Endodermal cell (in vitro differentiated cells): ENCODE measurements at regions not wholly inside any gene's neighbourhood (a gene's known extent, or its start where the extent isn't known, plus 50 kb on each side); places are given as distances from the start of the nearest gene placed in this dataset.

ENCODE experiments used
- DNase-seq: peaks from one replicate; pipeline ENCODE4 v3.0.0-alpha.2; 2017
- H3K27ac ChIP-seq: 2 replicates; pipeline ENCODE4 v1.5.1; 2013; ENCODE audit warnings: mild to moderate bottlenecking, low read depth, low read length, moderate library complexity
- H3K27me3 ChIP-seq: 2 replicates; pipeline ENCODE4 v1.6.1; 2013; ENCODE audit warnings: mild to moderate bottlenecking, low read length, moderate library complexity; ENCODE audit not compliant: insufficient read depth, control insufficient read depth, poor library complexity, severe bottlenecking
- H3K36me3 ChIP-seq: 2 replicates; pipeline ENCODE4 v1.7.0; 2013; ENCODE audit warnings: mild to moderate bottlenecking, low read length, moderate library complexity; ENCODE audit not compliant: control insufficient read depth, insufficient read depth
- H3K4me1 ChIP-seq: one replicate; pipeline ENCODE4 v1.7.0; 2013; ENCODE audit warnings: low read length; ENCODE audit not compliant: control insufficient read depth, insufficient read depth
- H3K4me3 ChIP-seq: 2 replicates; pipeline ENCODE4 v1.5.1; 2013; ENCODE audit warnings: mild to moderate bottlenecking, low read length, moderate library complexity
- H3K9ac ChIP-seq: 2 replicates; pipeline ENCODE4 v1.6.1; 2013; ENCODE audit warnings: mild to moderate bottlenecking, low read length, moderate library complexity; ENCODE audit not compliant: poor library complexity, severe bottlenecking; ENCODE audit errors: extremely low read depth
- H3K9me3 ChIP-seq: 2 replicates; pipeline ENCODE4 v1.6.1; 2013; ENCODE audit warnings: mild to moderate bottlenecking, low read length, moderate library complexity; ENCODE audit not compliant: control insufficient read depth
- H3K27ac Mint-ChIP-seq: 2 replicates; pipeline ENCODE4 v1.8.0; 2020; ENCODE audit warnings: mixed read lengths
- H3K27me3 Mint-ChIP-seq: 2 replicates; pipeline ENCODE4 v1.8.0; 2021; ENCODE audit warnings: mild to moderate bottlenecking, mixed read lengths; ENCODE audit not compliant: insufficient read depth
- H3K36me3 Mint-ChIP-seq: 2 replicates; pipeline ENCODE4 v1.8.0; 2020; ENCODE audit warnings: low read depth, mixed read lengths
- H3K4me1 Mint-ChIP-seq: 2 replicates; pipeline ENCODE4 v1.8.0; 2020; ENCODE audit warnings: mixed read lengths
- H3K4me3 Mint-ChIP-seq: 2 replicates; pipeline ENCODE4 v1.8.0; 2020; ENCODE audit warnings: mild to moderate bottlenecking, moderate library complexity, mixed read lengths
- H3K9me3 Mint-ChIP-seq: 2 replicates; pipeline ENCODE4 v1.8.0; 2020; ENCODE audit warnings: mild to moderate bottlenecking, mixed read lengths
- WGBS, 2 experiments: methylation state at CpG; one replicate each; pipeline versions ENCODE4 v1.1.5 to v1.1.7; 2013; ENCODE audit warnings: missing lambda C conversion rate in 2 of 2, mixed read lengths in 1 of 2; ENCODE audit not compliant: insufficient coverage in 1 of 2, insufficient read length in 1 of 2; 5-methylcytosine and 5-hydroxymethylcytosine counted together
- TF ChIP-seq, protein P1 (sequence below): fragments of 200-600 bp; sonication (generic); conservative IDR thresholded peaks from 2 replicates; pipeline ENCODE4 v1.5.0; 2021; ENCODE audit warnings: antibody characterized with exemption, mild to moderate bottlenecking

DNA sequence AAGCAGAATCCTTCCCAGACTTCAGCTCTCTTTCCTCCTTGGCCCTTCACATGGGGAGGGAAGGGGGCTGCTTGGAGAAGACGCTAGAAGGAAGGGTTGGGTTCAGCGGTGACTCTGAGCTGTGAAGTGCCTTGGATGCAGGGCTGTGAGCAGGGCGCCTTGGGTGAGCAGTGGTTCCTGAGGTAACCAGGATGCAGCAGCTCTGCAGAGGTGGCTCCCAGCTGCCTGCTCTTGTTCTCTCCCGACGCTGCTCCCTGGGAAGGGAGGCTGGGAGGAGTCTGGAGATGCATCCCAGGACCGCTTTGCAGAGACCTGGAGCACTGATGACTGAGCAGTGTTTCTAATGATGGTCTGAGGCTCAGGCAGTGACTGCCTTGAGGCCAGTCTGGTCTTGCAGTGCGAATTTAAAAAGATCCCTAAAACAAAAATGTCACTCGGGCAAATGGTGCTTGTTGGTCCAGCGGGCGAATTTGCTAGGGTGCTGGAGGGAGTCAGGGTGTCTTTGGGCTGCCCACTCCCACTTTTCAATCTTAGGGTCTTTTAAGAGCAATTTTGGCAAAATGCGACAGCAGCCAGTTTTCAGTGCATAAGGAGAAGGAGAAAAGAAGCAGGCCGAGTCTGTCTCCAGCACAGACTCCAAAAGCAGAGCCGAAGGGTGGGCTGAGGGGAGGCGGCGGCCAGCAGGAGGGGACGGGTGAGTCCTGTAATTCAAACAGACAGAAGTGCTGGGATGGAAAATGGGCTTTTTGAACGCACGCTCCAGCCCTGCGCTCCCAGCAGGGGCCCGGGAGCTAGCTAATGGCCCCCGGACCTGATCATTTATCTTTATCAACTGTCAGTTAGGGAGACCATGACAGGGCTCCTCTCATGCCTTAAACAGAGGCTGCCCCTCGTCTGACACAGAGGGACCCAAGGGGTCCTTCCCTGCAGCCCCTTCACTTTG lies 191.2 kb upstream of the SHH start:
- H3K4me3 ChIP-seq = no peak overlapping the region
- H3K4me1 Mint-ChIP-seq = no peaks in the 10 kb centered on the region
- DNase-seq = peak; percentile 35
- H3K27ac ChIP-seq = no peak overlapping the region
- H3K9me3 ChIP-seq = no peaks in the 10 kb centered on the region
- H3K27me3 ChIP-seq = no peaks in the 10 kb centered on the region
- H3K4me1 ChIP-seq = no peaks in the 10 kb centered on the region
- no peaks in the 10 kb centered on the region for H3K9me3 Mint-ChIP-seq
- H3K27me3 Mint-ChIP-seq = no peaks in the 10 kb centered on the region
- no peak overlapping the region for H3K27ac Mint-ChIP-seq
- no peaks in the 10 kb centered on the region for H3K36me3 ChIP-seq
- no peaks in the 10 kb centered on the region for H3K36me3 Mint-ChIP-seq
- H3K9ac ChIP-seq = no peak overlapping the region
- TF ChIP-seq, protein P1, sequence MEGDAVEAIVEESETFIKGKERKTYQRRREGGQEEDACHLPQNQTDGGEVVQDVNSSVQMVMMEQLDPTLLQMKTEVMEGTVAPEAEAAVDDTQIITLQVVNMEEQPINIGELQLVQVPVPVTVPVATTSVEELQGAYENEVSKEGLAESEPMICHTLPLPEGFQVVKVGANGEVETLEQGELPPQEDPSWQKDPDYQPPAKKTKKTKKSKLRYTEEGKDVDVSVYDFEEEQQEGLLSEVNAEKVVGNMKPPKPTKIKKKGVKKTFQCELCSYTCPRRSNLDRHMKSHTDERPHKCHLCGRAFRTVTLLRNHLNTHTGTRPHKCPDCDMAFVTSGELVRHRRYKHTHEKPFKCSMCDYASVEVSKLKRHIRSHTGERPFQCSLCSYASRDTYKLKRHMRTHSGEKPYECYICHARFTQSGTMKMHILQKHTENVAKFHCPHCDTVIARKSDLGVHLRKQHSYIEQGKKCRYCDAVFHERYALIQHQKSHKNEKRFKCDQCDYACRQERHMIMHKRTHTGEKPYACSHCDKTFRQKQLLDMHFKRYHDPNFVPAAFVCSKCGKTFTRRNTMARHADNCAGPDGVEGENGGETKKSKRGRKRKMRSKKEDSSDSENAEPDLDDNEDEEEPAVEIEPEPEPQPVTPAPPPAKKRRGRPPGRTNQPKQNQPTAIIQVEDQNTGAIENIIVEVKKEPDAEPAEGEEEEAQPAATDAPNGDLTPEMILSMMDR = no peak
- WGBS, 2 experiments = 89 to 91% methylated on average over 14 to 22 of the region's 22 CpGs
- H3K4me3 Mint-ChIP-seq = no peak overlapping the region

DNA sequence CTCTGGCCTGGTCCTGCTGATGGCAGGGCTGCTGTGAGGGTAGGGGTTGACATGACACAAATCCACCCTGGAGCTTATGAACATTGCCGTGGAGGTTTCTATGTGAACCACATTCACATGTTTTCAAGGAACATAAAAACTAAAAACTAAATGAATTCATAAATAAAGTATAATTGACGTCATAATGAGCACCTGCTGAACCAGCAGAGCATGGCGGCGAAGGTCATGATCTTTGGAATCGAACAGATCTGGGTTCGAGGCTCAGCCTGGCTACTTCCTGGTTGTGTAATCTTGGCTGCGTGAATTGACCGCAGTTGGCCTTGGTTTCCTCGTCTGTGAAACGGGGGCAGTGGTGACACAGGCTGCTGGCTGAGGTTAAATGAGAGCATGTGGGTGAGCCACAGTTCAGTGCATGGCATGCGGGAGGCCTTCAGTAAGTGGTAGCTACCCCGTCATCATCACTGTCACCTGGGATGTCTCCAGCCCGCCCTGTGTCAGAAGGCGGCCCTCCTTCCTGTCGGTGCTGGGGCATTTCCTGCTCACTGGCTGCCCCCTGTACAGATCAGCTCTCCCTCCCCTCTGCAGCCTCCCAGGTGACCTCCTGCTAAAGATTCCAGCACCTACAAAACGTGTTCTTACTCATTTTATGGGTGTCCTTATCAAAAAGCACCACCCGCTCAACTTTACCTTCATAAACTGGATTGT lies 190.3 kb upstream of the SHH start:
- no peaks in the 10 kb centered on the region for H3K36me3 Mint-ChIP-seq
- Histone ChIP-seq H3K4me3 (no peak overlapping the region), H3K27ac (no peak overlapping the region), H3K36me3 (no peaks in the 10 kb centered on the region), H3K9me3 (no peaks in the 10 kb centered on the region), H3K27me3 (no peaks in the 10 kb centered on the region), H3K9ac (no peak overlapping the region), H3K4me1 (no peaks in the 10 kb centered on the region)
- no peaks in the 10 kb centered on the region for H3K9me3 Mint-ChIP-seq
- no peaks in the 10 kb centered on the region for H3K4me1 Mint-ChIP-seq
- peak; percentile 12 for DNase-seq
- 92 to 93% methylated on average over 15 to 17 of the region's 17 CpGs for WGBS, 2 experiments
- H3K27me3 Mint-ChIP-seq = no peaks in the 10 kb centered on the region
- TF ChIP-seq, protein P1 = no peak
- H3K27ac Mint-ChIP-seq = no peak overlapping the region
- H3K4me3 Mint-ChIP-seq = no peak overlapping the region

DNA sequence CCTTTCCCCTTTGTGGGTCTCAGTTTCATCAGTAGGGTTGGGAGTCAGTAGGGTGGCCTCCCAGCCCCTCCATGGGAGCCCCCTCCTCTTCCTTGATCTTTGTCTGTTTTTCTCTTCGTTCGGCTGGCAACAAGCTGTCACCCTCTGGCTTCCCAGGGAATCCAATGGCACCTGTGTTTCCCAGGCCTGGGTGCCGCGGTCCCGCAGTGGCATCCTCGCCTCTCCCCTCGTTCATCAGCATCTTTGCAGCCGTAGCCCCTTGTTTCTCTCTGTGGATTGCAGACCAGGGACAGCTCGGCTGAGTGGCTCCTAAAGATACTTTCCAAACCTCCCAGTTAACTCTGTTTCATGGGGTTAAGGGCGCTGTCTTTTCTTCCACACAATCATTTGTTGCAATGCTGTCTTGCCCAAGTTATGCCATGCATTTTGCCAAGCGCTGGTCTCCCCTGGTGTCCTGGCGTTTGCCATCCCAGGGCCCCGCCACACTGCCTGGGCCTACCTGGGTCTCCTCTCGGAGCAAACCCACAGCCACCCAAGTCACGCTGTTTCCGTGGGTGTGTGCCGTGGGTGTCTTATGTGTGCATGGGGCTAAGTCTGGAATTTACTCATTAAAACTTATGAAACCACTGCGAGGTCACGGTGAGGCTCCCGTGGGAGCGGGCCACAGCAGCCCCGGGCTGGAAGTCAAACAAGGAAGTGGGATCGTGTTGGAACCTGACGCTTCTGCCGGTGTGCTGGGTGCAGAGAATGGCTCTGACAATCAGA lies 189.4 kb upstream of the SHH start:
- H3K9me3 Mint-ChIP-seq = no peaks in the 10 kb centered on the region
- peak; percentile 28 for DNase-seq

More for the DNA sequence above, 189.4 kb upstream of the SHH start:
- H3K36me3 Mint-ChIP-seq = no peaks in the 10 kb centered on the region
- Histone ChIP-seq H3K27me3 (no peaks in the 10 kb centered on the region), H3K36me3 (no peaks in the 10 kb centered on the region), H3K27ac (no peak overlapping the region), H3K4me3 (no peak overlapping the region), H3K9ac (no peak overlapping the region), H3K9me3 (no peaks in the 10 kb centered on the region), H3K4me1 (no peaks in the 10 kb centered on the region)
- WGBS, 2 experiments = 89 to 99% methylated on average over 13 to 25 of the region's 25 CpGs
- H3K27ac Mint-ChIP-seq = no peak overlapping the region
- H3K27me3 Mint-ChIP-seq = no peaks in the 10 kb centered on the region
- H3K4me1 Mint-ChIP-seq = no peaks in the 10 kb centered on the region
- TF ChIP-seq, protein P1 = no peak
- H3K4me3 Mint-ChIP-seq = no peak overlapping the region
